Endothelial cell of umbilical vein (primary cell): ENCODE measurements at regions not wholly inside any gene's neighbourhood (a gene's known extent, or its start where the extent isn't known, plus 50 kb on each side); places are given as distances from the start of the nearest gene placed in this dataset.
"Not testable (repeated sequence)": the region's sequence is repeated elsewhere in the genome, so short reads cannot be mapped to it uniquely, and the experiment has no call there.

ENCODE experiments used
- BruUV-seq: library from RNA; stranded (reverse); fragments of 400-500 nt; replicated peaks from 2 replicates; lab custom pipeline; 2021; lab: Mats Ljungman, UMichigan
- CTCF ChIA-PET: fragments of 300-600, 350-600 bp; sonication (Branson Sonifier 250); formaldehyde crosslinking; loops from one replicate; lab custom pipeline; 2021; ENCODE audit warnings: antibody characterized with exemption, inconsistent platforms; lab: Charles Lee
- POLR2A ChIA-PET: fragments of 300-600, 350-600 bp; sonication (Branson Sonifier 250); formaldehyde crosslinking; loops from one replicate; lab custom pipeline; 2021; ENCODE audit warnings: antibody characterized with exemption, inconsistent platforms; lab: Charles Lee
- DNase-seq: peaks from one replicate; pipeline ENCODE4 v3.0.0-alpha.2; 2011; ENCODE audit warnings: low read depth, low spot score
- FAIRE-seq: peaks from 2 replicates; lab custom pipeline; 2011; peaks lifted over from hg19 to GRCh38; lab: Jason Lieb, UNC
- H2AFZ ChIP-seq: 2 replicates; pipeline ENCODE4 v1.6.0; 2012; ENCODE audit warnings: low read depth, low read length, control low read depth, inconsistent platforms
- H3K27ac ChIP-seq: 2 replicates; pipeline ENCODE4 v1.5.1; 2011; ENCODE audit warnings: low read depth, mild to moderate bottlenecking, control low read depth, low read length, moderate library complexity; ENCODE audit not compliant: insufficient read depth
- H3K27me3 ChIP-seq, 2 experiments: 2 replicates each; pipeline versions ENCODE4 v1.6.0 to v1.6.1; 2011; ENCODE audit warnings: low read length in 2 of 2, mixed read lengths in 1 of 2; ENCODE audit not compliant: control insufficient read depth in 2 of 2, insufficient read depth in 2 of 2
- H3K36me3 ChIP-seq, 2 experiments: 2 replicates in 1 of 2; 3 replicates in 1 of 2; pipeline ENCODE4 v1.5.1; 2011; ENCODE audit warnings: low read length in 2 of 2, mild to moderate bottlenecking in 1 of 2, moderate library complexity in 1 of 2; ENCODE audit not compliant: control insufficient read depth in 2 of 2, insufficient read depth in 2 of 2; ENCODE audit errors: extremely low read depth in 1 of 2
- H3K4me1 ChIP-seq: 3 replicates; pipeline ENCODE4 v1.5.1; 2011; ENCODE audit warnings: mild to moderate bottlenecking, low read length; ENCODE audit not compliant: control insufficient read depth, insufficient read depth; ENCODE audit errors: extremely low read depth
- H3K4me2 ChIP-seq: 2 replicates; pipeline ENCODE4 v1.6.1; 2011; ENCODE audit warnings: low read length, control low read depth, mixed read lengths; ENCODE audit not compliant: insufficient read depth
- H3K4me3 ChIP-seq, 3 experiments: fragments of 200-600 bp in 1 of 3; sonication (generic), shearing (Covaris generic) in 1 of 3; replicated peaks in 1 of 3; 2 replicates each; pipeline ENCODE4 v1.5.1; 2011 to 2016; ENCODE audit warnings: control low read depth in 3 of 3, low read length in 3 of 3, mild to moderate bottlenecking in 2 of 3, inconsistent platforms in 1 of 3, low read depth in 1 of 3, moderate library complexity in 1 of 3; ENCODE audit not compliant: insufficient read depth in 1 of 3
- H3K79me2 ChIP-seq: 2 replicates; pipeline ENCODE4 v1.6.0; 2012; ENCODE audit warnings: low read length, inconsistent platforms; ENCODE audit not compliant: control insufficient read depth, insufficient read depth
- H3K9ac ChIP-seq: replicated peaks from 2 replicates; pipeline ENCODE3; 2011; ENCODE audit warnings: low read length, control low read depth; ENCODE audit not compliant: insufficient read depth; ENCODE audit errors: extremely low read depth
- H3K9me1 ChIP-seq: replicated peaks from 3 replicates; pipeline ENCODE4 v1.6.0; 2011; ENCODE audit warnings: mild to moderate bottlenecking, low read length; ENCODE audit not compliant: control insufficient read depth, insufficient read depth; ENCODE audit errors: extremely low read depth
- H3K9me3 ChIP-seq: replicated peaks from 2 replicates; pipeline ENCODE4 v1.5.1; 2012; ENCODE audit warnings: low read length, inconsistent platforms; ENCODE audit not compliant: control insufficient read depth, insufficient read depth
- H4K20me1 ChIP-seq: replicated peaks from 2 replicates; pipeline ENCODE3; 2011; ENCODE audit warnings: mild to moderate bottlenecking, low read length; ENCODE audit not compliant: control insufficient read depth, insufficient read depth; ENCODE audit errors: extremely low read depth
- EZH2 ChIP-seq: IDR thresholded peaks from 2 replicates; pipeline ENCODE4 v1.6.1; 2012; ENCODE audit warnings: borderline replicate concordance, low read depth, mild to moderate bottlenecking, moderate library complexity, low read length, inconsistent platforms; ENCODE audit not compliant: severe bottlenecking
- FOS ChIP-seq: IDR thresholded peaks from 2 replicates; pipeline ENCODE4 v1.6.1; 2011; ENCODE audit warnings: mild to moderate bottlenecking, low read length, moderate library complexity, borderline replicate concordance; ENCODE audit not compliant: insufficient read depth
- GATA2 ChIP-seq: IDR thresholded peaks from 2 replicates; pipeline ENCODE4 v1.7.0; 2011; ENCODE audit warnings: low read depth, mild to moderate bottlenecking, moderate library complexity, mixed read lengths, low read length; ENCODE audit not compliant: insufficient read length, insufficient read depth
- JUN ChIP-seq: IDR thresholded peaks from 2 replicates; pipeline ENCODE4 v1.6.1; 2011; ENCODE audit warnings: borderline replicate concordance, low read depth; ENCODE audit not compliant: insufficient read length, insufficient read depth
- MYC ChIP-seq: IDR thresholded peaks from one replicate; pipeline ENCODE4 v1.6.1; 2011; ENCODE audit warnings: mild to moderate bottlenecking, low read depth, low read length
- POLR2A ChIP-seq: IDR thresholded peaks from 2 replicates; pipeline ENCODE4 v1.6.1; 2012; ENCODE audit warnings: low read depth, mild to moderate bottlenecking, control low read depth, low read length
- POLR2AphosphoS5 ChIP-seq: IDR thresholded peaks from 2 replicates; pipeline ENCODE4 v1.6.1; 2012; ENCODE audit warnings: low read depth, mild to moderate bottlenecking, control low read depth, low read length, moderate library complexity; ENCODE audit not compliant: insufficient read depth
- dilution Hi-C: fragments of 300-500 bp; cut with MboI; formaldehyde crosslinking; loops from one replicate; pipeline ENCODE4 v1.15.0; 2019; ENCODE audit warnings: low sequenced_read_pairs; ENCODE audit not compliant: extremely low pct_ligation_motif_present
- intact Hi-C: fragments of 100-400 bp; cut with micrococcal nuclease; formaldehyde crosslinking; loops from one replicate; pipeline ENCODE4 v1.10.0; 2022
- TF ChIP-seq, protein P1 (sequence below): IDR thresholded peaks from 2 replicates; pipeline ENCODE4 v1.6.1; 2011; ENCODE audit not compliant: insufficient read depth, insufficient read length
- TF ChIP-seq, protein P2 (sequence below), 2 donors: IDR thresholded peaks; 1 replicate in 1 of 2; 2 replicates in 1 of 2; pipeline ENCODE4 v1.5.1; 2011; ENCODE audit warnings: low read length in 2 of 2, mild to moderate bottlenecking in 2 of 2, moderate library complexity in 2 of 2, control low read depth in 1 of 2, inconsistent platforms in 1 of 2, low read depth in 1 of 2; ENCODE audit not compliant: insufficient read depth in 1 of 2; ENCODE audit errors: extremely low read depth in 1 of 2

DNA sequence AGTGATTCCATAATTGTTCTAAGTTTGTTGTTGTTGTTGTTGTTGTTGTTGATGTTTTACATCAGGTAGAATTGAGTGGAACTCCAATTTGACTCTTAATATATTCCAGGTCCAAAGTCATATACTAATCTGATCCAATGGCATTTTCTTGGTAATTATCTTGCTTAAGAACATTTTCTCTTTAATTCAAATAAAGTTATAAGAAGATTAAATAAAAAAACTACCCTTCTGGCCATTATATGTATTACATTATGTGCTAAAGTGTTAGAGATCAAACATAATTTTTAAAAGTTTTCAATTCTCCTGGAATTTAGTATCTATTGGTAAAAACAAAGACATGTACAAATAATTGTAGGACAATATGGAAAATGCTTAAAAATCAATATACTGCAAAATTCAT lies 775.4 kb downstream of the LUZP2 start:
- Histone ChIP-seq H3K4me3 (no peak overlapping the region), H3K9ac (no peak overlapping the region), H3K79me2 (no peaks in the 10 kb centered on the region), H4K20me1 (no peaks in the 10 kb centered on the region), H2AFZ (no peak overlapping the region), H3K9me3 (no peaks in the 10 kb centered on the region), H3K27me3 (no peaks in the 10 kb centered on the region), H3K4me1 (no peaks in the 10 kb centered on the region), H3K4me2 (no peak overlapping the region), H3K9me1 (no peaks in the 10 kb centered on the region), H3K36me3 (no peaks in the 10 kb centered on the region), H3K27ac (no peak overlapping the region)
- ChIA-PET CTCF (no interaction called here), POLR2A (no interaction called here)
- BruUV-seq, result no TSS peak
- intact Hi-C loops, result no loop called here
- no peak for FAIRE-seq
- dilution Hi-C loops, result no loop called here
- DNase-seq, result no peak
- TF ChIP-seq JUN, result no peak
- no peak for TF ChIP-seq EZH2
- TF ChIP-seq GATA2, result no peak
- no peak for TF ChIP-seq FOS
- no peak for TF ChIP-seq MYC
- no peak for TF ChIP-seq POLR2A
- TF ChIP-seq, protein P1, sequence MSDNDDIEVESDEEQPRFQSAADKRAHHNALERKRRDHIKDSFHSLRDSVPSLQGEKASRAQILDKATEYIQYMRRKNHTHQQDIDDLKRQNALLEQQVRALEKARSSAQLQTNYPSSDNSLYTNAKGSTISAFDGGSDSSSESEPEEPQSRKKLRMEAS, result no peak
- TF ChIP-seq, protein P2, sequence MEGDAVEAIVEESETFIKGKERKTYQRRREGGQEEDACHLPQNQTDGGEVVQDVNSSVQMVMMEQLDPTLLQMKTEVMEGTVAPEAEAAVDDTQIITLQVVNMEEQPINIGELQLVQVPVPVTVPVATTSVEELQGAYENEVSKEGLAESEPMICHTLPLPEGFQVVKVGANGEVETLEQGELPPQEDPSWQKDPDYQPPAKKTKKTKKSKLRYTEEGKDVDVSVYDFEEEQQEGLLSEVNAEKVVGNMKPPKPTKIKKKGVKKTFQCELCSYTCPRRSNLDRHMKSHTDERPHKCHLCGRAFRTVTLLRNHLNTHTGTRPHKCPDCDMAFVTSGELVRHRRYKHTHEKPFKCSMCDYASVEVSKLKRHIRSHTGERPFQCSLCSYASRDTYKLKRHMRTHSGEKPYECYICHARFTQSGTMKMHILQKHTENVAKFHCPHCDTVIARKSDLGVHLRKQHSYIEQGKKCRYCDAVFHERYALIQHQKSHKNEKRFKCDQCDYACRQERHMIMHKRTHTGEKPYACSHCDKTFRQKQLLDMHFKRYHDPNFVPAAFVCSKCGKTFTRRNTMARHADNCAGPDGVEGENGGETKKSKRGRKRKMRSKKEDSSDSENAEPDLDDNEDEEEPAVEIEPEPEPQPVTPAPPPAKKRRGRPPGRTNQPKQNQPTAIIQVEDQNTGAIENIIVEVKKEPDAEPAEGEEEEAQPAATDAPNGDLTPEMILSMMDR (IDR thresholded peaks at IDR 0.05; ENCODE audit: extremely low read depth in 1 of 2, insufficient read depth in 1 of 2, low read depth in 1 of 2, low read length in 2 of 2), result no peak
- TF ChIP-seq POLR2AphosphoS5, result no peak

DNA sequence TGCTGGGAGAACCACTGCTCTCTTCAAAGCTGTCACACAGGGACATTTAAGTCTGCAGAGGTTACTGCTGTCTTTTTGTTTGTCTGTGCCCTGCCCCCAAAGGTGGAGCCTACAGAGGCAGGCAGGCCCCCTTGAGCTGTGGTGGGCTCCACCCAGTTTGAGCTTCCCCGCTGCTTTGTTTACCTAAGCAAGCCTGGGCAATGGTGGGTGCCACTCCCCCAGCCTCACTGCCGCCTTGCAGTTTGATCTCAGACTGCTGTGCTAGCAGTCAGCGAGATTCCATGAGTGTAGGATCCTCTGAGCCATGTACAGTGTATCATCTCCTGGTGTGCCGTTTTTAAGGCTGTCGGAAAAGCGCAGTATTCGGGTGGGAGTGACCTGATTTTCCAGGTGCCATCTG lies 784.0 kb downstream of the LUZP2 start:
- intact Hi-C loops, CTCF ChIA-PET, H3K27me3 ChIP-seq, DNase-seq, H3K9me1 ChIP-seq, H3K36me3 ChIP-seq, H3K4me1 ChIP-seq, H3K27ac ChIP-seq, dilution Hi-C loops, BruUV-seq, H4K20me1 ChIP-seq, H2AFZ ChIP-seq, H3K79me2 ChIP-seq, H3K9me3 ChIP-seq, H3K4me2 ChIP-seq, POLR2A ChIA-PET, H3K4me3 ChIP-seq, H3K9ac ChIP-seq, FAIRE-seq: not testable (repeated sequence)
